ENCODE measurements at regions not wholly inside any gene's neighbourhood (a gene's known extent, or its start where the extent isn't known, plus 50 kb on each side); places are given as distances from the start of the nearest gene placed in this dataset.

- TF ChIP-seq CTCF (IDR thresholded peaks at IDR 0.05; ENCODE audit: low read depth, low read length, missing input control) (no peak), REST (IDR thresholded peaks at IDR 0.05) (no peak), GABPA (IDR thresholded peaks at IDR 0.05 in 1 of 2, conservative IDR thresholded peaks at IDR 0.05 in 1 of 2) (no peak), ATF3 (IDR thresholded peaks at IDR 0.05) (no peak), MAX (IDR thresholded peaks at IDR 0.05) (no peak), SP1 (IDR thresholded peaks at IDR 0.05) (no peak)
Observed at GRCh38 chr2:189302274-189302948, 122.8 kb upstream of the COL5A2 start.

All from liver (tissue), 3 donors.